Subcutaneous abdominal adipose tissue (tissue), 5 donors: ENCODE measurements at regions not wholly inside any gene's neighbourhood (a gene's known extent, or its start where the extent isn't known, plus 50 kb on each side); places are given as distances from the start of the nearest gene placed in this dataset.
"Not testable (repeated sequence)": the region's sequence is repeated elsewhere in the genome, so short reads cannot be mapped to it uniquely, and the experiment has no call there.

Experiments used
- H3K27ac ChIP-seq: one replicate; pipeline ENCODE4 v1.7.0; 2013; ENCODE audit warnings: low read depth, mild to moderate bottlenecking, inconsistent platforms, low read length, moderate library complexity
- H3K27me3 ChIP-seq, 5 donors: one replicate each; pipeline ENCODE4 v1.7.0; 2013; ENCODE audit warnings: low read length in 5 of 5, inconsistent platforms in 1 of 5; ENCODE audit not compliant: control insufficient read depth in 5 of 5, insufficient read depth in 4 of 5
- H3K36me3 ChIP-seq, 5 donors: one replicate each; pipeline ENCODE4 v1.7.0; 2013; ENCODE audit warnings: low read length in 5 of 5; ENCODE audit not compliant: control insufficient read depth in 5 of 5, insufficient read depth in 5 of 5
- H3K4me1 ChIP-seq, 5 donors: one replicate each; pipeline ENCODE4 v1.7.0; 2013; ENCODE audit warnings: low read length in 5 of 5, mild to moderate bottlenecking in 3 of 5, moderate library complexity in 1 of 5; ENCODE audit not compliant: control insufficient read depth in 5 of 5, insufficient read depth in 5 of 5
- H3K4me3 ChIP-seq, 5 donors: one replicate each; pipeline ENCODE4 v1.7.0; 2013; ENCODE audit warnings: low read length in 5 of 5, low read depth in 1 of 5
- H3K9ac ChIP-seq, 5 donors: one replicate each; pipeline ENCODE4 v1.7.0; 2013; ENCODE audit warnings: low read length in 5 of 5, mild to moderate bottlenecking in 4 of 5, moderate library complexity in 3 of 5
- H3K9me3 ChIP-seq, 5 donors: one replicate each; pipeline ENCODE4 v1.7.0; 2013; ENCODE audit warnings: low read length in 5 of 5; ENCODE audit not compliant: control insufficient read depth in 5 of 5
- donor health status: healthy.
- donor health status: healthy.
- donor health status: healthy.
- donor health status: healthy.
- donor health status: healthy.

- no peaks in the 10 kb centered on the region for H3K36me3 ChIP-seq
- H3K4me1 ChIP-seq = peaks cover 0 to 13% (median 9%) of the 10 kb centered on the region in 5 donors
- peaks cover 0 to 2% (median 0%) of the 10 kb centered on the region in 5 donors for H3K27me3 ChIP-seq
- H3K27ac ChIP-seq = no peak overlapping the region
- no peak overlapping the region for H3K9ac ChIP-seq
- no peak overlapping the region for H3K4me3 ChIP-seq
- H3K9me3 ChIP-seq = no peaks in the 10 kb centered on the region
Observed at GRCh38 chr6:148628251-148628650, 118.6 kb upstream of the UST start.

- no peaks in the 10 kb centered on the region for H3K36me3 ChIP-seq
- no peak overlapping the region for H3K9ac ChIP-seq
- H3K27me3 ChIP-seq = peaks cover 0 to 4% (median 0%) of the 10 kb centered on the region in 5 donors
- no peaks in the 10 kb centered on the region for H3K9me3 ChIP-seq
- H3K4me1 ChIP-seq = peaks cover 0 to 11% (median 4%) of the 10 kb centered on the region in 5 donors
- H3K27ac ChIP-seq = peak overlapping the region; percentile 18
- H3K4me3 ChIP-seq = peak overlapping the region in 1 of 5 donors; percentile 6
Observed at GRCh38 chr6:148629181-148629580, 117.6 kb upstream of the UST start.

GRCh38 chr6:148629592-148630465, 117.0 kb upstream of the UST start:
- Histone ChIP-seq H3K9me3 (no peaks in the 10 kb centered on the region), H3K4me3 (peak overlapping the region in 1 of 5 donors; percentile 6), H3K9ac (no peak overlapping the region), H3K36me3 (no peaks in the 10 kb centered on the region), H3K27ac (no peak overlapping the region), H3K27me3 (peaks cover 0 to 4% (median 0%) of the 10 kb centered on the region in 5 donors), H3K4me1 (peaks cover 0 to 11% (median 0%) of the 10 kb centered on the region in 5 donors)

GRCh38 chr6:148635070-148635743, 111.6 kb upstream of the UST start:
- no peaks in the 10 kb centered on the region for H3K4me1 ChIP-seq
- H3K27ac ChIP-seq = no peak overlapping the region
- H3K9ac ChIP-seq = no peak overlapping the region
- H3K9me3 ChIP-seq = no peaks in the 10 kb centered on the region
- H3K4me3 ChIP-seq = no peak overlapping the region
- no peaks in the 10 kb centered on the region for H3K36me3 ChIP-seq
- peaks cover 0 to 4% (median 0%) of the 10 kb centered on the region in 5 donors for H3K27me3 ChIP-seq

GRCh38 chr6:148641836-148642235, 105.0 kb upstream of the UST start:
- H3K4me3 ChIP-seq, H3K4me1 ChIP-seq, H3K36me3 ChIP-seq, H3K9ac ChIP-seq, H3K9me3 ChIP-seq, H3K27ac ChIP-seq, H3K27me3 ChIP-seq: not testable (repeated sequence)

- not testable (repeated sequence) for H3K4me1 ChIP-seq, H3K9ac ChIP-seq, H3K4me3 ChIP-seq, H3K27me3 ChIP-seq, H3K27ac ChIP-seq, H3K36me3 ChIP-seq, H3K9me3 ChIP-seq
Observed at GRCh38 chr6:148643208-148643607, 103.6 kb upstream of the UST start.

- peaks cover 0 to 16% (median 0%) of the 10 kb centered on the region in 5 donors for H3K4me1 ChIP-seq
- H3K27me3 ChIP-seq, H3K27ac ChIP-seq, H3K36me3 ChIP-seq, H3K4me3 ChIP-seq, H3K9ac ChIP-seq, H3K9me3 ChIP-seq: not testable (repeated sequence)
Observed at GRCh38 chr6:148645049-148645448, 101.8 kb upstream of the UST start.

GRCh38 chr6:148648754-148649453, 97.9 kb upstream of the UST start:
- H3K27me3 ChIP-seq = no peaks in the 10 kb centered on the region
- no peak overlapping the region for H3K4me3 ChIP-seq
- no peaks in the 10 kb centered on the region for H3K36me3 ChIP-seq
- peaks cover 0 to 9% (median 0%) of the 10 kb centered on the region in 5 donors for H3K9me3 ChIP-seq
- H3K9ac ChIP-seq = no peak overlapping the region
- peaks cover 0 to 16% (median 0%) of the 10 kb centered on the region in 5 donors for H3K4me1 ChIP-seq
- H3K27ac ChIP-seq = no peak overlapping the region

- Histone ChIP-seq H3K9me3 (peaks cover 0 to 9% (median 0%) of the 10 kb centered on the region in 5 donors), H3K27ac (no peak overlapping the region), H3K36me3 (no peaks in the 10 kb centered on the region), H3K27me3 (no peaks in the 10 kb centered on the region), H3K4me3 (no peak overlapping the region), H3K4me1 (peaks cover 0 to 16% (median 0%) of the 10 kb centered on the region in 5 donors), H3K9ac (no peak overlapping the region)
Observed at GRCh38 chr6:148649454-148649963, 97.3 kb upstream of the UST start.
